ENCODE measurements at regions not wholly inside any gene's neighbourhood (a gene's known extent, or its start where the extent isn't known, plus 50 kb on each side); places are given as distances from the start of the nearest gene placed in this dataset.

DNA sequence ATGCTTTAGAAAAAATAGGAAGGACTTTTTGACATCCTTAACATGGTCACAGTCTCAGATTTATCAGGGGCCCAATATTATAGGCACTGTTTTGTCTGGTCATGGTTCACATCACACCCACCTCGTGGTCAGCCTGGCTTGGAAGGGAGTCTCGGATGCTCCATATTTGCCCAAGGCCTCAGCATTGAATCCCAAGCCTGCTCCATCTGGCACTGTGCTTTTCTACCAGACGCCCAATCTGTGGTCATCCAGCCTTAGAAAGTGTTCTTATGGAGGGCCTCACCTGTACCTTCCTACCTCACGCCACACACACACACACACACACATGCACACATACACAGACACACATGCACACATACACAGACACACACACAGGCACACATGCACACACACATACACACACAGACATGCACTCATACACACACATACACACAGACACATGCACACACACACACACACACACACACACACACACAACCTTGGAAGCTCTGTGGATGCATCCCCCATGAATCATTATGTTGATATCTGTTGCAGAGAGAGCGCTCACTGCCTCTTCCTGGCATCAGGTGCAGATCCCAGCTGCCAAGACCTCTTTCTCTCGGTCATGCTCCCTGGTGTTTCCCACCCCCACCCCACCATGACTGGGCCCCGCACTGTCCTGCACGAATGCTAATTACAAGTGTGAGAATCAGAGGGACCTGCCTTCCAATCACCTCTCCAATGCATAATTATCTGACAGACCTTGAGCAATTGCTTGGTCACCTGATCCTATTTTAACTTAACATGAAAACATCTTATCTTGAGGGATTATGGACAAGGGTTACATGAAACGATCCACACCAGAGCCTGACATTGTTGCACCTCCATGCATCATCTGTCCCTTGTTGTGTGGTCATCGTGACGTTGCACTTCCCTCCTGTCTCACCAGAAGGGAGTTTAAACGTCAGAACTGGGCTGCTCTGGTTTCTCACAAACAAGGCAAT lies 122.7 kb upstream of the TMEM72 start:
- no peak for DNase-seq
- TF ChIP-seq, protein P1, sequence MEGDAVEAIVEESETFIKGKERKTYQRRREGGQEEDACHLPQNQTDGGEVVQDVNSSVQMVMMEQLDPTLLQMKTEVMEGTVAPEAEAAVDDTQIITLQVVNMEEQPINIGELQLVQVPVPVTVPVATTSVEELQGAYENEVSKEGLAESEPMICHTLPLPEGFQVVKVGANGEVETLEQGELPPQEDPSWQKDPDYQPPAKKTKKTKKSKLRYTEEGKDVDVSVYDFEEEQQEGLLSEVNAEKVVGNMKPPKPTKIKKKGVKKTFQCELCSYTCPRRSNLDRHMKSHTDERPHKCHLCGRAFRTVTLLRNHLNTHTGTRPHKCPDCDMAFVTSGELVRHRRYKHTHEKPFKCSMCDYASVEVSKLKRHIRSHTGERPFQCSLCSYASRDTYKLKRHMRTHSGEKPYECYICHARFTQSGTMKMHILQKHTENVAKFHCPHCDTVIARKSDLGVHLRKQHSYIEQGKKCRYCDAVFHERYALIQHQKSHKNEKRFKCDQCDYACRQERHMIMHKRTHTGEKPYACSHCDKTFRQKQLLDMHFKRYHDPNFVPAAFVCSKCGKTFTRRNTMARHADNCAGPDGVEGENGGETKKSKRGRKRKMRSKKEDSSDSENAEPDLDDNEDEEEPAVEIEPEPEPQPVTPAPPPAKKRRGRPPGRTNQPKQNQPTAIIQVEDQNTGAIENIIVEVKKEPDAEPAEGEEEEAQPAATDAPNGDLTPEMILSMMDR (IDR thresholded peaks at IDR 0.05; ENCODE audit: partially characterized antibody, unreplicated experiment) = no peak
- Mint-ChIP-seq H3K9me3 (ENCODE audit: unreplicated experiment) (no peaks in the 10 kb centered on the region), H3K27me3 (ENCODE audit: unreplicated experiment) (peaks cover 4% of the 10 kb centered on the region), H3K4me3 (ENCODE audit: unreplicated experiment) (no peak overlapping the region), H3K36me3 (ENCODE audit: unreplicated experiment) (peaks cover 8% of the 10 kb centered on the region), H3K4me1 (ENCODE audit: low read depth, unreplicated experiment) (peaks cover 5% of the 10 kb centered on the region), H3K27ac (ENCODE audit: unreplicated experiment) (no peak overlapping the region)

DNA sequence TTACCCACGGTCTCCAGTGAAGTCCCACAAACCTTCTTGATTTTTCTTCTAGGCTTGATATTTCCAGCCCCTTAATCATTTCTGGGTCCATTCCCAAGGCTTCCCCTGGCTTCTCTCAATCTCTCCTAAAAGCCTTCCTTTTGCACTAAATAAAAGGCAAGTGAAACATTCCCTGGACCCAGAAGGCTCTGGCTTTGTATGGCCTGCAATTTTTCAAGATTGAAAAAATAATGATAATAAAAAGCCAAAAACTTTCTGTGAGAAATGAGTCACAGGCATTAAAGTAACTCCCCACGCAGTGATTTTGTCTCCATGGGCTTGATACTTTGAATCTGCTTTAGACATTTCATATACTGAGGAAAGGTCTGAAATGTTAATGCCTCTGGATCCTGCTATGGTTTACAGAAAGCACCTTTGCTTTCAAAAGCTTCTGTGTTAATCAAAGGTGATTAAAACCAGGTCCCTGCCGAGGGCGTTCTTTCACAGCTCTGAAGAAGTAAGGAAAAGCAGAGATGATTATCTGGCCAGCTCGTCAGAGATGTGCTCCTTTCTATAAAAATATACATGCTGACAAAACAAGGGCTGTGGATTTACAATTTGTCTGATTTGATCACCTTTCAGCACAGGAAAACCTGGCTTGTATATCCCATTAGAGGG lies 118.9 kb upstream of the TMEM72 start:
- H3K4me1 Mint-ChIP-seq (ENCODE audit: low read depth, unreplicated experiment) = peaks cover 5% of the 10 kb centered on the region
- H3K36me3 Mint-ChIP-seq (ENCODE audit: unreplicated experiment) = peaks cover 8% of the 10 kb centered on the region
- no peak overlapping the region for H3K4me3 Mint-ChIP-seq (ENCODE audit: unreplicated experiment)
- peaks cover 5% of the 10 kb centered on the region for H3K27me3 Mint-ChIP-seq (ENCODE audit: unreplicated experiment)
- no peak for DNase-seq
- TF ChIP-seq, protein P1 (IDR thresholded peaks at IDR 0.05; ENCODE audit: partially characterized antibody, unreplicated experiment) = no peak
- H3K27ac Mint-ChIP-seq (ENCODE audit: unreplicated experiment) = no peak overlapping the region
- no peaks in the 10 kb centered on the region for H3K9me3 Mint-ChIP-seq (ENCODE audit: unreplicated experiment)

DNA sequence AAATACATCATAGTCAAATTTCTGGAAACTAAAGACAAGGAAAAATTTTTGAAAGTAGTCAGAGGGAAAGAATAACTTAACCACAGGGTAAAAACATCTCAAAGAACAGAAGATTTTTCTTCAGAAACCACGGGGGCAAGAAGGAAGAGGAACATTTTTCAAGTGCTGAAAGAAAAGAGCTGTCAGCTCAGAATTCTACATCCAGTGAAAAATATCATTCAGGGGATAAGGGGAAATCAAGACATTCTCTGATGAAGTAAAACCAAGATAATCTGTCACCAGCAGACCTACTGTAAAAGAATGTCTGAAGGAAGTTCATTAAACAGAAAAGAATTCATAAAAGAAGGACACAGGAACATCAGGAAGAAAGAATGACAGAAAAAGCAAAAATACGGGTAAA lies 111.2 kb upstream of the TMEM72 start:
- TF ChIP-seq, protein P1 (IDR thresholded peaks at IDR 0.05; ENCODE audit: partially characterized antibody, unreplicated experiment) = no peak
- Mint-ChIP-seq H3K36me3 (ENCODE audit: unreplicated experiment) (no peaks in the 10 kb centered on the region), H3K4me3 (ENCODE audit: unreplicated experiment) (no peak overlapping the region), H3K27ac (ENCODE audit: unreplicated experiment) (no peak overlapping the region), H3K9me3 (ENCODE audit: unreplicated experiment) (no peaks in the 10 kb centered on the region), H3K27me3 (ENCODE audit: unreplicated experiment) (peaks cover 1% of the 10 kb centered on the region), H3K4me1 (ENCODE audit: low read depth, unreplicated experiment) (no peaks in the 10 kb centered on the region)
- DNase-seq = no peak

DNA sequence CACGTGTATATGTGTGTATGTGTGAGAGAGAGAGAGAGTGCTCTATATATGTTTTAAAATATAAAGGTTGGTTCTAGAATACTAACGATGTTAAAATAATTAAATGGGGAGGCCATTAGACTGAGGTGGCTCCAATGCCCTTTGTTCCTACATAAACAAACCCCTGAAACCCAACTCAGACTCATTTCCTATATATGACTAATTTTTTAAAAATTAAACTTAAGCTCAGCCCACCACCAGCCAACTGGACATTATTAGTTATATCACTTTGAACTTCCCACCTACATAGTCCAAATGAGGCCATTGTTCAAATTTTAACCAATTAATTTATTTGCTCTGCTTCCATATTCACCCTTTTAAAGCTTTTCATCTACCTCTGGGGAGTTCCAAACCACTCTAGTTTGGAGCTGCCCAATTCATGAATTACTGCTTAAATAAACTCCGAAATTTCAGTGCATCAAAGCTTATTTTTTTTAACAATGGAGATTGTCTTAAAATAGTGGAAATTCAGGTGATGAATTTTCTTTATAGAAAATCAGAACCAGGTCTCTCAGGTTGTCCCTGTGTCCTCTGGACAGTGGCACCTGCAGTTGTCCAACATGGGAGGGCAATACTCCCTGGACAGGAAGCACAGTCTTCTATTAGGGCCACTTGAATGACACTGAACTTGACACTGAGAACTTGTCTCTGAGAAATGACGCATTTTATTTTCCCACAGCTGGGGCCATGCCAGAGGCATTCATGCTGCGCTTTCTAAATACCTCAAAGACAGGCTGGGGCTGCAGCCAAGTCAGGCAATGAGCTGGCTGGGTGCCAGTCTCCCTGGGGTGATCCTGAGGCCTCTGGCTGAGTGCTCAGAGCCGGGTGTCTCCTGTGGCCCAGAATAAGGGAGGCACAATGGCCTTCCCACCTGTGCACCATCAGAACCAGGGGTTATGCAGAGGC lies 109.5 kb upstream of the TMEM72 start:
- Mint-ChIP-seq H3K4me1 (ENCODE audit: low read depth, unreplicated experiment) (no peaks in the 10 kb centered on the region), H3K27me3 (ENCODE audit: unreplicated experiment) (peaks cover under 1% of the 10 kb centered on the region), H3K9me3 (ENCODE audit: unreplicated experiment) (no peaks in the 10 kb centered on the region), H3K4me3 (ENCODE audit: unreplicated experiment) (no peak overlapping the region), H3K27ac (ENCODE audit: unreplicated experiment) (no peak overlapping the region), H3K36me3 (ENCODE audit: unreplicated experiment) (no peaks in the 10 kb centered on the region)
- DNase-seq = no peak
- TF ChIP-seq, protein P1 (IDR thresholded peaks at IDR 0.05; ENCODE audit: partially characterized antibody, unreplicated experiment) = no peak

All from glutamatergic neuron (in vitro differentiated cells).